ENCODE measurements at regions not wholly inside any gene's neighbourhood (a gene's known extent, or its start where the extent isn't known, plus 50 kb on each side); places are given as distances from the start of the nearest gene placed in this dataset.

DNA sequence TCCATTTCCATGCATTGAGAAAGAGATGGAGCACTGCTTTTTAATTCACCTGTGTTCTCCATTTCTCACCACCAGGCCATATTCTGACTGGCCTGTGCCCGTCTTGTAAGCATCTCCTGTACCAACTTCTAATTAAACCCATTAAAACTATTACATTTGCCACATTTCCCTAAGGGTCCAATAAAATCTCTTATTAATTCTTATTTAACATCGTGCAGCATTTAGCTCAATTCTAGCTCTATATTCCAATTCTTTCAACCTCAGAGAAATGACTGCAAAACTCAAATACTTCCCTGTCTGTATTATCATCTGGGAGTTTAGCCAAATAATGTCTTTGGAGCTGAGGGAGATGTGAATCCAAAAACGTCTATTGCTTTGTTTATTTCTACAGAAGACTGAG lies 495.4 kb upstream of the TMEM132C start:
- no peaks in the 10 kb centered on the region for H3K4me1 Mint-ChIP-seq (ENCODE audit: unreplicated experiment)
- H3K9me3 Mint-ChIP-seq (ENCODE audit: unreplicated experiment) = no peaks in the 10 kb centered on the region
- TF ChIP-seq, protein P1, sequence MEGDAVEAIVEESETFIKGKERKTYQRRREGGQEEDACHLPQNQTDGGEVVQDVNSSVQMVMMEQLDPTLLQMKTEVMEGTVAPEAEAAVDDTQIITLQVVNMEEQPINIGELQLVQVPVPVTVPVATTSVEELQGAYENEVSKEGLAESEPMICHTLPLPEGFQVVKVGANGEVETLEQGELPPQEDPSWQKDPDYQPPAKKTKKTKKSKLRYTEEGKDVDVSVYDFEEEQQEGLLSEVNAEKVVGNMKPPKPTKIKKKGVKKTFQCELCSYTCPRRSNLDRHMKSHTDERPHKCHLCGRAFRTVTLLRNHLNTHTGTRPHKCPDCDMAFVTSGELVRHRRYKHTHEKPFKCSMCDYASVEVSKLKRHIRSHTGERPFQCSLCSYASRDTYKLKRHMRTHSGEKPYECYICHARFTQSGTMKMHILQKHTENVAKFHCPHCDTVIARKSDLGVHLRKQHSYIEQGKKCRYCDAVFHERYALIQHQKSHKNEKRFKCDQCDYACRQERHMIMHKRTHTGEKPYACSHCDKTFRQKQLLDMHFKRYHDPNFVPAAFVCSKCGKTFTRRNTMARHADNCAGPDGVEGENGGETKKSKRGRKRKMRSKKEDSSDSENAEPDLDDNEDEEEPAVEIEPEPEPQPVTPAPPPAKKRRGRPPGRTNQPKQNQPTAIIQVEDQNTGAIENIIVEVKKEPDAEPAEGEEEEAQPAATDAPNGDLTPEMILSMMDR (IDR thresholded peaks at IDR 0.05) = no peak
- no peak overlapping the region for H3K27ac Mint-ChIP-seq (ENCODE audit: unreplicated experiment)
- H3K4me3 Mint-ChIP-seq (ENCODE audit: unreplicated experiment) = no peak overlapping the region
- no peaks in the 10 kb centered on the region for H3K36me3 Mint-ChIP-seq (ENCODE audit: unreplicated experiment)
- no peak for DNase-seq (ENCODE audit: extremely low spot score, unreplicated experiment)
- H3K27me3 Mint-ChIP-seq (ENCODE audit: unreplicated experiment) = peaks cover 4% of the 10 kb centered on the region

DNA sequence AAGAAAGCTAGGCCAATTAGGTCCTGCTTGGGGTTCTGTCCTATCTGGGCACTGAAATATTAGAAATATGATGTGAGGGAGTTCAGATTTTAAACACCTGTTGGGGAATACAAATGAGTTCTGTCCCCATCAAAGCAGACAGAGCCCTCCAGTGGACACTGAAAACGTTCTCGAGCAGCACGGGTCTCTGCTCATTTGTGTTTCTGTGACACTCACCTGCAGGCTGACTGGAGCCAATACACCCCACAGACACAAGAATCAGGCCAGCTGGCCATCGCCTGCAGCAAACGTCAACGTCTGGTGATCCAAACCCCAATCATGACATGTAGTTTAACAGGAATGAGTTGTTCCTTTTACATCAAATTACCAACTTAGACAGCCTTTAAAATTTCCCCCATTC lies 493.4 kb upstream of the TMEM132C start:
- Mint-ChIP-seq H3K27ac (ENCODE audit: unreplicated experiment) (no peak overlapping the region), H3K4me1 (ENCODE audit: unreplicated experiment) (no peaks in the 10 kb centered on the region), H3K4me3 (ENCODE audit: unreplicated experiment) (no peak overlapping the region), H3K36me3 (ENCODE audit: unreplicated experiment) (no peaks in the 10 kb centered on the region), H3K27me3 (ENCODE audit: unreplicated experiment) (peaks cover 17% of the 10 kb centered on the region), H3K9me3 (ENCODE audit: unreplicated experiment) (no peaks in the 10 kb centered on the region)
- TF ChIP-seq, protein P1 (IDR thresholded peaks at IDR 0.05) = no peak
- no peak for DNase-seq (ENCODE audit: extremely low spot score, unreplicated experiment)

DNA sequence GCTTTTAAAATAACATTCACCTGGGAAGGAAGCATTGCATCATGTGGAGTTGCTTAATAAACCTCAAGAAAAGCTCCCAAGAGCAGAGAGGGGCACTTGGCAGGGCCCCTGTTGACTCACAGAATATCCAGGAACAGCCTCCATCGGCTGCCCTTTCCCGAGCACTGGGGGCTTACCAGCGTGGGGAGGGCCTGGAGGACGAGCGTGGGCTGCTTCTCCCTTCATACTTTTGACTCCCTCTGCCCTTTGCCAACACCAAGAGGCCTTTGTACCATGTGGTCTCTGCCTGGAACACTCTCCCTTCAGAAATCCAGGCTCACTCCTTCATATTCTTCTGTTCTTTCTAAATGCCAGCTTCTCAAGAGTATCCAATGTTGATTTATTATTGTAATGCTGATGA lies 492.1 kb upstream of the TMEM132C start:
- TF ChIP-seq, protein P1 (IDR thresholded peaks at IDR 0.05) = no peak
- Mint-ChIP-seq H3K4me1 (ENCODE audit: unreplicated experiment) (no peaks in the 10 kb centered on the region), H3K27ac (ENCODE audit: unreplicated experiment) (no peak overlapping the region), H3K27me3 (ENCODE audit: unreplicated experiment) (peaks cover 18% of the 10 kb centered on the region), H3K4me3 (ENCODE audit: unreplicated experiment) (no peak overlapping the region), H3K36me3 (ENCODE audit: unreplicated experiment) (no peaks in the 10 kb centered on the region), H3K9me3 (ENCODE audit: unreplicated experiment) (no peaks in the 10 kb centered on the region)
- no peak for DNase-seq (ENCODE audit: extremely low spot score, unreplicated experiment)

DNA sequence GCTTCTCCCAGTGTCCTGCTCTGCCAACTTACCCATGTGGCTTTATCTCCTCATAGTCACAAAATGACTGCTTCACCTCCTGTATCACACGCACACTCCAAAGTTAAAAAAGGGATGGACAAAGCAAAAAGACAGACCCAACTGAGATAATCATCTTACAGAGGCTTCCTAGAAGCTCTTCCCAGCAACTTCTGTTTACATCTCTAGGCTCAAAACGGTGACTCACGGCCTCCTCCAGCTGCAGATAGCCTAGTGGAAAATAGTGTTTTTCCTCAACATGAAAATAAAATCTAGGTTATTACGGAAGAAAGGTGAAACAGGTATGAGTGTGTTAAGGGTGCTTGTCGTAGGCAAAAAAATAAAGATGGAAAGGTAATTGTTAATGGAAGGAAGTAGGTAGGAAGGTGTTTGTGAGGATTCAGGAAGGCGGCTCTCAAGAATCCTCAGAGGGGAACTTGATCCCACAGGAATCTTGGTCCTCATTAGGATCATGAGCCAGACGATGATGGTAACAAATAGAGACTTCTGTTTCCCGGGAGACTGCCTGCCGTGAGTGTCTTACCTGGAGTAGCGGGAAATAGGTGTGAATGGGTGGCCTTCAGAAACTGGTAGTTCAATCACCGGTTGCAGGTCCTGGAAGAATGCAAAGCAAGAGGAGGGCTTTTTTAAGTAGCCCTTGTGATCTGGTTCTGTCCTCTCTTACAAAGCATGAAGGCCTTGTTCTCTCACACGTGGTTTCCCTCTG lies 487.5 kb upstream of the TMEM132C start:
- TF ChIP-seq, protein P1 (IDR thresholded peaks at IDR 0.05) = no peak
- peaks cover 15% of the 10 kb centered on the region for H3K27me3 Mint-ChIP-seq (ENCODE audit: unreplicated experiment)
- no peaks in the 10 kb centered on the region for H3K36me3 Mint-ChIP-seq (ENCODE audit: unreplicated experiment)
- no peaks in the 10 kb centered on the region for H3K9me3 Mint-ChIP-seq (ENCODE audit: unreplicated experiment)
- H3K4me1 Mint-ChIP-seq (ENCODE audit: unreplicated experiment) = no peaks in the 10 kb centered on the region
- H3K4me3 Mint-ChIP-seq (ENCODE audit: unreplicated experiment) = no peak overlapping the region
- no peak for DNase-seq (ENCODE audit: extremely low spot score, unreplicated experiment)
- no peak overlapping the region for H3K27ac Mint-ChIP-seq (ENCODE audit: unreplicated experiment)

DNA sequence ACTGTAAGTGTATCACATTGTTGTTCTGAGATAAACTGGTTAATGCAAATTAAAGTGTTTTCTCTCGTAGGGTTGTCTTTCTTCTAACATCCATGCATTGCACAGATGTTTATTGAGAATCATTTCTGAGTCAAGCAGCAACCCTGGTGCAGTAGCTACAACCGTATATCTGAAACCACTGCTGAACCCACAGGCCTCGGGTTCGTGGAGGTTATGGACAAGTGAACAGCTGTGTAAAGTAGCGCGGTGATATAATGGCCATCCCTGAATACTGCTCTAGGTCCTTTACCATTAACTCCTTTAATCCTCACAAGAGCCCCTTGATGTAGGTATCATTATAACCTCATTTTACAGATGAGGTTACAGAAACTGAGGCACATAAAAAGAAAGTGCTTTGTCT lies 486.1 kb upstream of the TMEM132C start:
- no peak overlapping the region for H3K27ac Mint-ChIP-seq (ENCODE audit: unreplicated experiment)
- H3K27me3 Mint-ChIP-seq (ENCODE audit: unreplicated experiment) = peaks cover 15% of the 10 kb centered on the region
- no peaks in the 10 kb centered on the region for H3K9me3 Mint-ChIP-seq (ENCODE audit: unreplicated experiment)
- DNase-seq (ENCODE audit: extremely low spot score, unreplicated experiment) = no peak
- peaks cover 7% of the 10 kb centered on the region for H3K4me1 Mint-ChIP-seq (ENCODE audit: unreplicated experiment)
- TF ChIP-seq, protein P1 (IDR thresholded peaks at IDR 0.05) = no peak
- H3K36me3 Mint-ChIP-seq (ENCODE audit: unreplicated experiment) = no peaks in the 10 kb centered on the region
- H3K4me3 Mint-ChIP-seq (ENCODE audit: unreplicated experiment) = no peak overlapping the region

Data from osteocyte (in vitro differentiated cells).